ENCODE measurements at regions not wholly inside any gene's neighbourhood (a gene's known extent, or its start where the extent isn't known, plus 50 kb on each side); places are given as distances from the start of the nearest gene placed in this dataset.

- Histone ChIP-seq H3K4me3 (ENCODE audit: low read length) (no peak overlapping the region), H3K27me3 (ENCODE audit: control insufficient read depth, insufficient read depth, low read length) (no peaks in the 10 kb centered on the region), H3K9me3 (replicated peaks; ENCODE audit: control insufficient read depth, low read depth, low read length) (no peaks in the 10 kb centered on the region), H3K4me1 (ENCODE audit: control insufficient read depth, insufficient read depth, low read length) (no peaks in the 10 kb centered on the region), H3K27ac (ENCODE audit: low read length) (no peak overlapping the region), H3K36me3 (ENCODE audit: control insufficient read depth, insufficient read depth, low read length) (no peaks in the 10 kb centered on the region)
- 100% methylated on average over 1 of the region's 3 CpGs for WGBS (ENCODE audit: insufficient coverage)
- DNase-seq, result no peak
Observed at GRCh38 chr4:10312568-10312967, 144.7 kb downstream of the ZNF518B start.

GRCh38 chr4:10311939-10312338, 145.3 kb downstream of the ZNF518B start:
- Histone ChIP-seq H3K27me3 (ENCODE audit: control insufficient read depth, insufficient read depth, low read length) (no peaks in the 10 kb centered on the region), H3K36me3 (ENCODE audit: control insufficient read depth, insufficient read depth, low read length) (no peaks in the 10 kb centered on the region), H3K4me1 (ENCODE audit: control insufficient read depth, insufficient read depth, low read length) (no peaks in the 10 kb centered on the region), H3K4me3 (ENCODE audit: low read length) (no peak overlapping the region), H3K27ac (ENCODE audit: low read length) (no peak overlapping the region), H3K9me3 (replicated peaks; ENCODE audit: control insufficient read depth, low read depth, low read length) (no peaks in the 10 kb centered on the region)
- DNase-seq, result no peak
- WGBS (ENCODE audit: insufficient coverage), result 91% methylated on average over 1 of the region's 4 CpGs

- Histone ChIP-seq H3K9me3 (replicated peaks; ENCODE audit: control insufficient read depth, low read depth, low read length) (no peaks in the 10 kb centered on the region), H3K4me3 (ENCODE audit: low read length) (no peak overlapping the region), H3K27me3 (ENCODE audit: control insufficient read depth, insufficient read depth, low read length) (peaks cover 2% of the 10 kb centered on the region), H3K4me1 (ENCODE audit: control insufficient read depth, insufficient read depth, low read length) (no peaks in the 10 kb centered on the region), H3K27ac (ENCODE audit: low read length) (no peak overlapping the region), H3K36me3 (ENCODE audit: control insufficient read depth, insufficient read depth, low read length) (no peaks in the 10 kb centered on the region)
- DNase-seq, result no peak
Observed at GRCh38 chr4:10305816-10306215, 151.4 kb downstream of the ZNF518B start.

GRCh38 chr4:10303291-10303690, 153.9 kb downstream of the ZNF518B start:
- Histone ChIP-seq H3K4me3 (ENCODE audit: low read length) (no peak overlapping the region), H3K9me3 (replicated peaks; ENCODE audit: control insufficient read depth, low read depth, low read length) (no peaks in the 10 kb centered on the region), H3K4me1 (ENCODE audit: control insufficient read depth, insufficient read depth, low read length) (no peaks in the 10 kb centered on the region), H3K36me3 (ENCODE audit: control insufficient read depth, insufficient read depth, low read length) (no peaks in the 10 kb centered on the region), H3K27ac (ENCODE audit: low read length) (no peak overlapping the region), H3K27me3 (ENCODE audit: control insufficient read depth, insufficient read depth, low read length) (peaks cover 2% of the 10 kb centered on the region)
- no peak for DNase-seq
- 68% methylated on average over 4 of the region's 4 CpGs for WGBS (ENCODE audit: insufficient coverage)

- Histone ChIP-seq H3K4me3 (ENCODE audit: low read length) (no peak overlapping the region), H3K27me3 (ENCODE audit: control insufficient read depth, insufficient read depth, low read length) (peaks cover 2% of the 10 kb centered on the region), H3K9me3 (replicated peaks; ENCODE audit: control insufficient read depth, low read depth, low read length) (no peaks in the 10 kb centered on the region), H3K36me3 (ENCODE audit: control insufficient read depth, insufficient read depth, low read length) (no peaks in the 10 kb centered on the region), H3K4me1 (ENCODE audit: control insufficient read depth, insufficient read depth, low read length) (no peaks in the 10 kb centered on the region), H3K27ac (ENCODE audit: low read length) (no peak overlapping the region)
- DNase-seq, result no peak
- WGBS (ENCODE audit: insufficient coverage), result no CpG with 5 or more reads among the region's 2 CpGs
Observed at GRCh38 chr4:10302096-10302495, 155.1 kb downstream of the ZNF518B start.

- no peaks in the 10 kb centered on the region for H3K4me1 ChIP-seq (ENCODE audit: control insufficient read depth, insufficient read depth, low read length)
- H3K27ac ChIP-seq (ENCODE audit: low read length), result no peak overlapping the region
- no peaks in the 10 kb centered on the region for H3K36me3 ChIP-seq (ENCODE audit: control insufficient read depth, insufficient read depth, low read length)
- no CpG with 5 or more reads among the region's 3 CpGs for WGBS (ENCODE audit: insufficient coverage)
- H3K4me3 ChIP-seq (ENCODE audit: low read length), result no peak overlapping the region
- H3K9me3 ChIP-seq (replicated peaks; ENCODE audit: control insufficient read depth, low read depth, low read length), result no peaks in the 10 kb centered on the region
- H3K27me3 ChIP-seq (ENCODE audit: control insufficient read depth, insufficient read depth, low read length), result peaks cover 2% of the 10 kb centered on the region
- no peak for DNase-seq
Observed at GRCh38 chr4:10299601-10300000, 157.6 kb downstream of the ZNF518B start.

GRCh38 chr4:10298681-10299080, 158.5 kb downstream of the ZNF518B start:
- no peak overlapping the region for H3K27ac ChIP-seq (ENCODE audit: low read length)
- no peak overlapping the region for H3K4me3 ChIP-seq (ENCODE audit: low read length)
- H3K9me3 ChIP-seq (replicated peaks; ENCODE audit: control insufficient read depth, low read depth, low read length), result no peaks in the 10 kb centered on the region
- no peaks in the 10 kb centered on the region for H3K36me3 ChIP-seq (ENCODE audit: control insufficient read depth, insufficient read depth, low read length)
- peaks cover 2% of the 10 kb centered on the region for H3K27me3 ChIP-seq (ENCODE audit: control insufficient read depth, insufficient read depth, low read length)
- DNase-seq, result no peak
- 83% methylated on average over 2 of the region's 3 CpGs for WGBS (ENCODE audit: insufficient coverage)
- no peaks in the 10 kb centered on the region for H3K4me1 ChIP-seq (ENCODE audit: control insufficient read depth, insufficient read depth, low read length)

- H3K4me3 ChIP-seq (ENCODE audit: low read length), result no peak overlapping the region
- 20% methylated on average over 1 of the region's 3 CpGs for WGBS (ENCODE audit: insufficient coverage)
- H3K27me3 ChIP-seq (ENCODE audit: control insufficient read depth, insufficient read depth, low read length), result no peaks in the 10 kb centered on the region
- H3K9me3 ChIP-seq (replicated peaks; ENCODE audit: control insufficient read depth, low read depth, low read length), result no peaks in the 10 kb centered on the region
- no peak overlapping the region for H3K27ac ChIP-seq (ENCODE audit: low read length)
- no peaks in the 10 kb centered on the region for H3K4me1 ChIP-seq (ENCODE audit: control insufficient read depth, insufficient read depth, low read length)
- peak; percentile 19 for DNase-seq
- H3K36me3 ChIP-seq (ENCODE audit: control insufficient read depth, insufficient read depth, low read length), result no peaks in the 10 kb centered on the region
Observed at GRCh38 chr4:10296730-10297129, 160.5 kb downstream of the ZNF518B start.

GRCh38 chr4:10295301-10295700, 161.9 kb downstream of the ZNF518B start:
- Histone ChIP-seq H3K27me3 (ENCODE audit: control insufficient read depth, insufficient read depth, low read length) (no peaks in the 10 kb centered on the region), H3K9me3 (replicated peaks; ENCODE audit: control insufficient read depth, low read depth, low read length) (no peaks in the 10 kb centered on the region), H3K36me3 (ENCODE audit: control insufficient read depth, insufficient read depth, low read length) (no peaks in the 10 kb centered on the region), H3K4me1 (ENCODE audit: control insufficient read depth, insufficient read depth, low read length) (no peaks in the 10 kb centered on the region), H3K27ac (ENCODE audit: low read length) (no peak overlapping the region), H3K4me3 (ENCODE audit: low read length) (no peak overlapping the region)
- WGBS (ENCODE audit: insufficient coverage), result 75% methylated on average over 1 of the region's 3 CpGs
- no peak for DNase-seq

GRCh38 chr4:10289538-10289906, 167.7 kb downstream of the ZNF518B start:
- Histone ChIP-seq H3K27me3 (ENCODE audit: control insufficient read depth, insufficient read depth, low read length) (no peaks in the 10 kb centered on the region), H3K4me3 (ENCODE audit: low read length) (no peak overlapping the region), H3K4me1 (ENCODE audit: control insufficient read depth, insufficient read depth, low read length) (no peaks in the 10 kb centered on the region), H3K9me3 (replicated peaks; ENCODE audit: control insufficient read depth, low read depth, low read length) (no peaks in the 10 kb centered on the region), H3K36me3 (ENCODE audit: control insufficient read depth, insufficient read depth, low read length) (no peaks in the 10 kb centered on the region), H3K27ac (ENCODE audit: low read length) (no peak overlapping the region)
- no CpG with 5 or more reads among the region's 2 CpGs for WGBS (ENCODE audit: insufficient coverage)
- no peak for DNase-seq

- no peaks in the 10 kb centered on the region for H3K27me3 ChIP-seq (ENCODE audit: control insufficient read depth, insufficient read depth, low read length)
- no peak overlapping the region for H3K27ac ChIP-seq (ENCODE audit: low read length)
- no peaks in the 10 kb centered on the region for H3K9me3 ChIP-seq (replicated peaks; ENCODE audit: control insufficient read depth, low read depth, low read length)
- 75% methylated on average over 1 of the region's 4 CpGs for WGBS (ENCODE audit: insufficient coverage)
- no peaks in the 10 kb centered on the region for H3K4me1 ChIP-seq (ENCODE audit: control insufficient read depth, insufficient read depth, low read length)
- H3K4me3 ChIP-seq (ENCODE audit: low read length), result no peak overlapping the region
- H3K36me3 ChIP-seq (ENCODE audit: control insufficient read depth, insufficient read depth, low read length), result no peaks in the 10 kb centered on the region
- DNase-seq, result no peak
Observed at GRCh38 chr4:10288830-10289537, 168.2 kb downstream of the ZNF518B start.
